ENCODE measurements at regions not wholly inside any gene's neighbourhood (a gene's known extent, or its start where the extent isn't known, plus 50 kb on each side); places are given as distances from the start of the nearest gene placed in this dataset.

GRCh38 chr3:188940573-188940932, 231.2 kb upstream of the TPRG1 start:
- no peak for DNase-seq

- no peak for DNase-seq
Measured at GRCh38 chr3:188941103-188941502, 230.7 kb upstream of the TPRG1 start.

GRCh38 chr3:188942191-188942590, 229.6 kb upstream of the TPRG1 start:
- DNase-seq = no peak

- DNase-seq = no peak
Measured at GRCh38 chr3:188943591-188943990, 228.2 kb upstream of the TPRG1 start.

GRCh38 chr3:188944108-188944507, 227.7 kb upstream of the TPRG1 start:
- no peak for DNase-seq

GRCh38 chr3:188946351-188947240, 225.2 kb upstream of the TPRG1 start:
- no peak for DNase-seq

GRCh38 chr3:188947401-188948280, 224.1 kb upstream of the TPRG1 start:
- peak; percentile 11 for DNase-seq

GRCh38 chr3:188948281-188948996, 223.3 kb upstream of the TPRG1 start:
- DNase-seq = no peak

GRCh38 chr3:188948997-188949389, 222.8 kb upstream of the TPRG1 start:
- DNase-seq = no peak

- DNase-seq = no peak
Measured at GRCh38 chr3:188949456-188949855, 222.3 kb upstream of the TPRG1 start.

- no peak for DNase-seq
Measured at GRCh38 chr3:188949996-188950395, 221.8 kb upstream of the TPRG1 start.

GRCh38 chr3:188950832-188951489, 220.8 kb upstream of the TPRG1 start:
- peak; percentile 65 for DNase-seq

GRCh38 chr3:188951734-188952133, 220.0 kb upstream of the TPRG1 start:
- no peak for DNase-seq

GRCh38 chr3:188954590-188955208, 217.1 kb upstream of the TPRG1 start:
- DNase-seq = peak; percentile 89

GRCh38 chr3:188955919-188956318, 215.9 kb upstream of the TPRG1 start:
- no peak for DNase-seq

GRCh38 chr3:188956839-188957489, 214.8 kb upstream of the TPRG1 start:
- no peak for DNase-seq

- DNase-seq = no peak
Measured at GRCh38 chr3:188959013-188959412, 212.8 kb upstream of the TPRG1 start.

- DNase-seq = peak; percentile 19
Measured at GRCh38 chr3:188962253-188963247, 209.2 kb upstream of the TPRG1 start.

- DNase-seq = no peak
Measured at GRCh38 chr3:188964957-188965356, 206.8 kb upstream of the TPRG1 start.

- no peak for DNase-seq
Measured at GRCh38 chr3:188972310-188972709, 199.5 kb upstream of the TPRG1 start.
